AG09309 (cell line): ENCODE measurements at regions not wholly inside any gene's neighbourhood (a gene's known extent, or its start where the extent isn't known, plus 50 kb on each side); places are given as distances from the start of the nearest gene placed in this dataset.
"Not testable (repeated sequence)": the region's sequence is repeated elsewhere in the genome, so short reads cannot be mapped to it uniquely, and the experiment has no call there.

Experiments used
- DNase-seq: peaks from one replicate; pipeline ENCODE4 v3.0.0-alpha.2; 2010; ENCODE audit warnings: low read depth
- H3K4me3 ChIP-seq: 2 replicates; pipeline ENCODE4 v1.5.1; 2011; ENCODE audit warnings: mild to moderate bottlenecking, low read depth, low read length, moderate library complexity; ENCODE audit not compliant: control insufficient read depth
- TF ChIP-seq, protein P1 (sequence below): IDR thresholded peaks from 2 replicates; pipeline ENCODE4 v1.5.1; 2011; ENCODE audit warnings: mild to moderate bottlenecking, low read depth, low read length, inconsistent platforms; ENCODE audit not compliant: insufficient read depth, control insufficient read depth; ENCODE audit errors: missing control alignments

DNA sequence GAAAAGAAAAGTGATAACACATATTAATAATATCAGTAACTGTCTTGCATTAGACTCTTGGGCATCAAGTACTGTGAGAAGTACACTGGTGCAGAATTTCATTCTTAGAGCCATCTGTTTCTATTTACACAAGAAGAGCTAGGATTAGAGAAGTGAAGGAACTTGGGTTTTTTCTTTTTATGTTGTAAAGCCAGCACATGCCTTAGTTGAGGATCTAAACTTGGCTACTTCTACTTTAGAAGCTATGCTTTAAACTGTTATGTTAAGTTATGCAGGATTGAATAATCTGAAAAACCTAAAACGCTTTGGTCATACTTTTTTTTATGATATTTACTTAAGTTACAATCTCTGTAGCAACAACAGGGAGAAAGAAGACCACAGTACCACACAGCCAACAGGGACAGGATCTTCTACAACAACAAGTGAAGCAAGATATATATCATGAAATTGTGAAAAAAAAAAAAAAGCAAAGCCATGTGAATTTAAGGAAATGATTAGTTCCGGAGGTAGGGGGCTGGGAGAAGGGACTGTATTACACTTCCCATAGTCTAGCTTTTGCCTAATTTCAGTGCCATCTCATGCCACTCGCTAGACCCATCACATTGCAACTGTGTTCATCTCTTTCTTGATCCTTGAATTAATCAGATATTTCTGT is 305.1 kb upstream of the GOT2 start:
- TF ChIP-seq, protein P1, sequence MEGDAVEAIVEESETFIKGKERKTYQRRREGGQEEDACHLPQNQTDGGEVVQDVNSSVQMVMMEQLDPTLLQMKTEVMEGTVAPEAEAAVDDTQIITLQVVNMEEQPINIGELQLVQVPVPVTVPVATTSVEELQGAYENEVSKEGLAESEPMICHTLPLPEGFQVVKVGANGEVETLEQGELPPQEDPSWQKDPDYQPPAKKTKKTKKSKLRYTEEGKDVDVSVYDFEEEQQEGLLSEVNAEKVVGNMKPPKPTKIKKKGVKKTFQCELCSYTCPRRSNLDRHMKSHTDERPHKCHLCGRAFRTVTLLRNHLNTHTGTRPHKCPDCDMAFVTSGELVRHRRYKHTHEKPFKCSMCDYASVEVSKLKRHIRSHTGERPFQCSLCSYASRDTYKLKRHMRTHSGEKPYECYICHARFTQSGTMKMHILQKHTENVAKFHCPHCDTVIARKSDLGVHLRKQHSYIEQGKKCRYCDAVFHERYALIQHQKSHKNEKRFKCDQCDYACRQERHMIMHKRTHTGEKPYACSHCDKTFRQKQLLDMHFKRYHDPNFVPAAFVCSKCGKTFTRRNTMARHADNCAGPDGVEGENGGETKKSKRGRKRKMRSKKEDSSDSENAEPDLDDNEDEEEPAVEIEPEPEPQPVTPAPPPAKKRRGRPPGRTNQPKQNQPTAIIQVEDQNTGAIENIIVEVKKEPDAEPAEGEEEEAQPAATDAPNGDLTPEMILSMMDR: no peak
- no peak overlapping the region for H3K4me3 ChIP-seq
- DNase-seq: no peak

DNA sequence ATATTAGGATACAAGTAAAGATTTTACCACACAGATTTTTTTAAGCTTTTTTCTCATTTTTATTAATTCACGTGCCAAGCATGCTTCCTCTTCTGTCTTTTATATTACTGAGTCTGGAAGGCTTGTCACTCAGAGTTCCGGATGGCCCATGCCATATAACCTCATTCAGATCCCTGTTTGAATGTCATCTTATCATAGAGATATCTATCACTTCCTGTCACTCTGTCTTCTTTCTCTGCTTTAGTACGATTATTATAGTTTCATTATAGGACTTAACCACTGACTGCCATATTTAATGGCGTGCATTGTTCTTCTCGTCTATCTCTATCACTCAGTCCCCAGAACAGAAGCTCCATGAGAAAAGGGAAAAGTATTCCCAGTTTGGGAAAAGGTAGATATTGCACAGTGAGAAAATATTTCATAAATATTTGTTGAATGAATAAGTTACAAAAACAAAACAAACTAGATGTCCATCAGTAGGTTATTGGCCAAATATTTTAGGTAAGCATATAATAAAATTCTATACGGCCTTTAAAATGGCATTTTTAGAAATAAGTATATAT is 296.9 kb upstream of the GOT2 start:
- no peak for DNase-seq
- TF ChIP-seq, protein P1: no peak
- H3K4me3 ChIP-seq: no peak overlapping the region

DNA sequence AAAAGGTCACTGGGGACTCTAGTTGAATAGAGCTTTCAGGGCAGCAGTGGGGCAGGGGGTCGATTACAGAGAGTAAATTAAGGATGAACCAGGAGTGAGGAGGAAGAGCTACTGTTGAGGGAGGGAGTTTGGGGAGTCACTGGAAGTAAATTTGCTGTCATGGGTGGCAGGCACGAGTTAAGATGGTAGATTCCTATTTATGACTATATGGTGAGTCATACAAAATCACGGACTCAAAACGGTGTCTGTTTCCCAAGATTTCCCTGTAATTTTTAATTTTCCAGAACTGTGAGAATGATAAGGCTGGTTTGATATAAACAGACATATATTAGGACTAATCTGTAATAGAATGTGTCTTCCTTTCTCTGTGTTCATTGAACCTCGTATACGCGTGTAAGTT is 287.6 kb upstream of the GOT2 start:
- no peak for DNase-seq
- TF ChIP-seq, protein P1: no peak
- H3K4me3 ChIP-seq: no peak overlapping the region

DNA sequence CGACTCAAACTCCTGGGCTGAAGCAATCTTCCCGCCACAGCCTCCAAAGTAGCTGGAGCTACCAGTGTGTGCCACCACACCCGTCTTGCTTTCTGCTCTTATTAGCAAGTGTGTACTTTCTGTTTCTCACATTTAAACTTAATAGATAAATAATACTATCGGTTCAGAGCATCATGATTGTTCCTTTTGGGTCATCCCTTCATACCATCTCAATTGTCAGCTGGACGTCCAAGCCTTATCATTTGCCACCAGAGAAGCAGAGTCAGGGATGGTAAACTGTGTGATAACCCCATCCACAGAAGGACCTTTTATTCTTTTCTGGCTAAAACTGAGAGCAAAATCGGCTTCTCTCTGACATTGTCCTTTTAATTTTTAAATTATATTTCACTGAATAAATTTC is 279.8 kb upstream of the GOT2 start:
- DNase-seq: no peak
- TF ChIP-seq, protein P1: no peak

DNA sequence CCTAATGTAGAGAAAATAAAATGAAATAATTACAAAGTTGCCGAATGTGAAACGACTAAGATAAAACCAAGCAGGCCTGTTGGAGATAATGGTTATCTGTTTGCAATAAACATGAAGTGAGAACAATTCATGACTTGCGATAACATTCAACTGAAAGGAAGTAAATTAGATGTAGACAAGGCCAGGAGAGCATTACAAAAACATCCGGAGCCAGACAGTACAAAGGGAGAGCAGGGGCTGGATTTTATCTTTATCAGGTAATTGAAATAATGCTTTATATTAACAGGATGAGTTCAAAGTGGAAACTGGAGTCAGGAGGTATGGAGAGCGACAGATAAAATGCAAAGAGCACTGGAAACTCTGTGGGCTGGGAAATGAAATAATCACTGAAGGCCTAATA is 265.6 kb upstream of the GOT2 start:
- TF ChIP-seq, protein P1: no peak
- no peak overlapping the region for H3K4me3 ChIP-seq
- DNase-seq: no peak

More for the DNA sequence above, 279.8 kb upstream of the GOT2 start:
- no peak overlapping the region for H3K4me3 ChIP-seq

DNA sequence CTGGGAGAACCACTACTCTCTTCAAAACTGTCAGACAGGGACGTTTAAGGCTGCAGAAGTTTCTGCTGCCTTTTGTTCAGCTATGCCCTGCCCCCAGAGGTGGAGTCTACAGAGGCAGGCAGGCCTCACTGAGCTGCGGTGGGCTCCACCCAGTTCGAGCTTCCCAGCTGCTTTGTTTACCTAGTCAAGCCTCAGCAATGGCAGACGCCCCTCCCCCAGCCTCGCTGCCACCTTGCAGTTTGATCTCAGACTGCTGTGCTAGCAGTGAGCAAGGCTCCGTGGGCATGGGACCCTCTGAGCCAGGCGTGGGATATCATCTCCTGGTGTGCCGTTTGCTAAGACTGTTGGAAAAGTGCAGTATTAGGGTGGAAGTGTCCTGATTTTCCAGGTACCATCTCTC is 258.6 kb upstream of the GOT2 start:
- H3K4me3 ChIP-seq, DNase-seq: not testable (repeated sequence)

DNA sequence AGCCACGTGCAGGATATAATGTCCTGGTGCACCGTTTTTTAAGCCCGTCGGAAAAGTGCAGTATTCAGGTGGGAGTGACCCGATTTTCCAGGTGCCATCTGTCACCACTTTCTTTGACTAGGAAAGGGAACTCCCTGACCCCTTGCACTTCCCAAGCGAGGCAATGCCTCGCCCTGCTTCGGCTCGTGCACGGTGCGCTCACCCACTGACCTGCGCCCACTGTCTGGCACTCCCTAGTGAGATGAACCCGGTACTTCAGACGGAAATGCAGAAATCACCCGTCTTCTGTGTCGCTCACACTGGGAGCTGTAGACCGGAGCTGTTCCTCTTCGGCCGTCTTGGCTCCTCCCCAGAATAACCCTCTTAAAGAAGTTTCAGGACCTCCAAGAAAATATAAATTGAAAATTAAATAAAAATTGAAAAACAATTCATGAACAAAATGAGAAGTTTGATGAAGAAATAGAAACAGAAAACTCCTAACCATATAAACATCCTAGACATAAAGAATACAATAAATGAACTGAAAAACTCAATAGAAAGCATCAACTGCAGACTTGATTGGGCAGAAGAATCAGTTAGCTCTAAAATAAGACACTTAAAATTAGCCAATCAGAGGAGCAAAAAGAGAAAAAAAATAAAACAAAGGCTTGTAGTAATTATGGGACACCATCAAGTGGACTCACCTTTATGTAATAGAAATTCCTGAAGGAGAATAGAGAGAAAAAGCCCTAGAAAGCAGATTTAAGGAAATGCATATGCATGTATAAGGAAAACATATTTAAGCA is 249.3 kb upstream of the GOT2 start:
- not testable (repeated sequence) for H3K4me3 ChIP-seq, DNase-seq
